ENCODE measurements at regions not wholly inside any gene's neighbourhood (a gene's known extent, or its start where the extent isn't known, plus 50 kb on each side); places are given as distances from the start of the nearest gene placed in this dataset.

- no peak for TF ChIP-seq CTCF (IDR thresholded peaks at IDR 0.05; ENCODE audit: extremely low read depth in 1 of 2, insufficient read depth in 1 of 2, low read depth in 1 of 2, low read length in 2 of 2)
- TF ChIP-seq POLR2A (IDR thresholded peaks at IDR 0.05; ENCODE audit: low read depth, low read length): no peak
- no peak for TF ChIP-seq FOS (IDR thresholded peaks at IDR 0.05; ENCODE audit: borderline replicate concordance, insufficient read depth, low read length)
- TF ChIP-seq POLR2AphosphoS5 (IDR thresholded peaks at IDR 0.05; ENCODE audit: insufficient read depth, low read depth, low read length): no peak
- no peak for TF ChIP-seq JUN (IDR thresholded peaks at IDR 0.05; ENCODE audit: borderline replicate concordance, insufficient read depth, insufficient read length, low read depth)
- no peak for TF ChIP-seq EZH2 (IDR thresholded peaks at IDR 0.05; ENCODE audit: borderline replicate concordance, low read depth, low read length, severe bottlenecking)
- TF ChIP-seq GATA2 (IDR thresholded peaks at IDR 0.05; ENCODE audit: insufficient read depth, insufficient read length, low read depth, low read length): no peak
- TF ChIP-seq MAX (IDR thresholded peaks at IDR 0.05; ENCODE audit: insufficient read depth, insufficient read length): no peak
Measured at GRCh38 chr6:115060581-115060980, 717.8 kb upstream of the HS3ST5 start.
